HEK293 (cell line): ENCODE measurements at regions not wholly inside any gene's neighbourhood (a gene's known extent, or its start where the extent isn't known, plus 50 kb on each side); places are given as distances from the start of the nearest gene placed in this dataset.

ENCODE experiments used
- CTCF ChIA-PET: fragments of 350-600 bp; formaldehyde crosslinking; extraction: SDS; loops from one replicate; lab custom pipeline; 2021; ENCODE audit warnings: antibody characterized with exemption; lab: Yijun Ruan, JAX
- POLR2A ChIA-PET: fragments of 300-600 bp; formaldehyde crosslinking; extraction: SDS; loops from one replicate; lab custom pipeline; 2020; ENCODE audit warnings: antibody characterized with exemption, inconsistent platforms; lab: Yijun Ruan, JAX
- H3K27ac ChIP-seq: fragments of 200-500 bp; sonication (Bioruptor generic); 2 replicates; pipeline ENCODE4 v1.5.1; 2014; ENCODE audit warnings: low read depth, low read length, control low read depth, inconsistent platforms; ENCODE audit errors: extremely low read depth
- H3K36me3 ChIP-seq, 2 experiments: fragments of 200-500 bp in 1 of 2; sonication (Bioruptor generic) in 1 of 2; 1 replicate in 1 of 2; 2 replicates in 1 of 2; pipeline ENCODE4 v1.5.1; 2014 to 2017; ENCODE audit warnings: inconsistent platforms in 2 of 2, low read length in 2 of 2; ENCODE audit not compliant: control insufficient read depth in 2 of 2, insufficient read depth in 1 of 2
- H3K4me1 ChIP-seq: fragments of 200-500 bp; sonication (Bioruptor generic); 2 replicates; pipeline ENCODE4 v1.5.1; 2014; ENCODE audit warnings: mild to moderate bottlenecking, low read length, inconsistent platforms; ENCODE audit not compliant: control insufficient read depth, insufficient read depth
- H3K4me3 ChIP-seq: 2 replicates; pipeline ENCODE4 v1.5.1; 2011; ENCODE audit warnings: low read depth, mild to moderate bottlenecking, control low read depth, low read length, moderate library complexity
- H3K9me3 ChIP-seq: fragments of 200-500 bp; sonication (Bioruptor generic); 2 replicates; pipeline ENCODE4 v1.5.1; 2014; ENCODE audit warnings: low read depth, low read length, inconsistent platforms; ENCODE audit not compliant: control insufficient read depth, insufficient read depth
- KLF10 ChIP-seq: fragments of 450-650 bp; IDR thresholded peaks from 2 replicates; pipeline ENCODE4 v1.5.1; 2018; ENCODE audit warnings: missing biosample characterization, mild to moderate bottlenecking, missing genetic modification characterization
- KLF16 ChIP-seq: fragments of 450-650 bp; formaldehyde crosslinking; IDR thresholded peaks from 2 replicates; pipeline ENCODE4 v1.5.1; 2017; ENCODE audit warnings: missing biosample characterization, missing genetic modification characterization
- PRDM10 ChIP-seq: fragments of 450-650 bp; formaldehyde crosslinking; IDR thresholded peaks from 2 replicates; pipeline ENCODE4 v1.5.1; 2016; ENCODE audit warnings: missing biosample characterization, missing genetic modification characterization
- SETDB1 ChIP-seq: IDR thresholded peaks from one replicate; pipeline ENCODE4 v1.6.1; 2017; ENCODE audit warnings: mild to moderate bottlenecking, low read length, moderate library complexity, mixed read lengths; ENCODE audit not compliant: insufficient read length
- TCF7L2 ChIP-seq: IDR thresholded peaks from 2 replicates; pipeline ENCODE4 v1.6.1; 2011; ENCODE audit warnings: low read depth, mild to moderate bottlenecking, inconsistent platforms, low read length, moderate library complexity, borderline replicate concordance
- YY1 ChIP-seq: fragments of 450-650 bp; formaldehyde crosslinking; IDR thresholded peaks from 2 replicates; pipeline ENCODE4 v1.5.1; 2018; ENCODE audit warnings: missing biosample characterization, missing genetic modification characterization
- ZBTB44 ChIP-seq: fragments of 450-650 bp; IDR thresholded peaks from 2 replicates; pipeline ENCODE4 v1.5.1; 2018; ENCODE audit warnings: missing biosample characterization, mild to moderate bottlenecking, missing genetic modification characterization
- ZNF146 ChIP-seq: fragments of 450-650 bp; formaldehyde crosslinking; IDR thresholded peaks from 2 replicates; pipeline ENCODE4 v1.5.1; 2016; ENCODE audit warnings: missing biosample characterization, missing genetic modification characterization
- ZNF175 ChIP-seq: fragments of 450-650 bp; formaldehyde crosslinking; IDR thresholded peaks from 2 replicates; pipeline ENCODE4 v1.5.1; 2016; ENCODE audit warnings: missing biosample characterization, missing genetic modification characterization
- ZNF184 ChIP-seq: fragments of 450-650 bp; IDR thresholded peaks from 2 replicates; pipeline ENCODE4 v1.5.1; 2018; ENCODE audit warnings: missing biosample characterization, mild to moderate bottlenecking, missing genetic modification characterization
- ZNF335 ChIP-seq: fragments of 450-650 bp; formaldehyde crosslinking; conservative IDR thresholded peaks from 2 replicates; pipeline ENCODE4 v1.5.1; 2016; ENCODE audit warnings: missing biosample characterization, missing genetic modification characterization
- ZNF341 ChIP-seq: fragments of 450-650 bp; formaldehyde crosslinking; IDR thresholded peaks from 2 replicates; pipeline ENCODE4; 2016; ENCODE audit warnings: low read depth, missing biosample characterization, missing genetic modification characterization
- ZNF423 ChIP-seq: fragments of 450-650 bp; formaldehyde crosslinking; IDR thresholded peaks from 2 replicates; pipeline ENCODE4 v1.5.1; 2016; ENCODE audit warnings: missing biosample characterization, missing genetic modification characterization
- ZNF561 ChIP-seq: fragments of 450-650 bp; IDR thresholded peaks from 2 replicates; pipeline ENCODE4 v1.5.1; 2018; ENCODE audit warnings: missing biosample characterization, missing genetic modification characterization, borderline replicate concordance
- ZNF580 ChIP-seq: fragments of 450-650 bp; formaldehyde crosslinking; IDR thresholded peaks from 2 replicates; pipeline ENCODE4 v1.5.1; 2016; ENCODE audit warnings: missing biosample characterization, missing genetic modification characterization
- ZNF704 ChIP-seq: fragments of 450-650 bp; formaldehyde crosslinking; IDR thresholded peaks from 2 replicates; pipeline ENCODE4 v1.5.1; 2016; ENCODE audit warnings: missing biosample characterization, missing genetic modification characterization
- ZNF747 ChIP-seq: fragments of 450-650 bp; formaldehyde crosslinking; IDR thresholded peaks from 2 replicates; pipeline ENCODE4 v1.5.1; 2016; ENCODE audit warnings: missing biosample characterization, missing genetic modification characterization
- ZNF776 ChIP-seq: fragments of 450-650 bp; formaldehyde crosslinking; IDR thresholded peaks from 2 replicates; pipeline ENCODE4 v1.5.0; 2017; ENCODE audit warnings: missing biosample characterization, missing genetic modification characterization, borderline replicate concordance
- TF ChIP-seq, protein P1 (sequence below): fragments of 450-650 bp; formaldehyde crosslinking; IDR thresholded peaks from 2 replicates; pipeline ENCODE4 v1.5.0; 2017; ENCODE audit warnings: missing biosample characterization, missing genetic modification characterization, borderline replicate concordance

DNA sequence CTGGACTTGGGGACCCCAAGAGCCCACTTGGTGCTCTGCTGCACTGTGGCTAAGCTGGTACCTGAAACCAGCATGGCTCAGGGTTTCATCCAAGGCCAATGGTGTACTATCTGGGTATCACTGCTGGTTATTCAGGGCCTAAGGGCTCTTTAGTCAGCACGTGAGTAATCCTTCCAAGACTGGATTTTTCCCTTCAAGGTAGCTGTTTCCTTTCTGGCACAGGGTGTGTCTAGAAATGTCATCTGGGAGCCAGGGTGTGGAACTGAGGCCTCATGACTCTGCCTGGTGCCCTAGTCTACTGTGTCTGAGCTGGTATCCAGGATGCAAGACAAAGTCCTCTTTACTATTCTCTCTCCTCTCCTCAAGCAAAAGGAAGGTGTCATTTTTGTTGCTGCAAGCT lies 99.0 kb upstream of the QRFPR start (continued):
- TF ChIP-seq ZNF776 (tag by site-specific recombination) (no peak), ZNF580 (tag by site-specific recombination) (no peak)
- TF ChIP-seq, all 188 proteins: peak for 0

DNA sequence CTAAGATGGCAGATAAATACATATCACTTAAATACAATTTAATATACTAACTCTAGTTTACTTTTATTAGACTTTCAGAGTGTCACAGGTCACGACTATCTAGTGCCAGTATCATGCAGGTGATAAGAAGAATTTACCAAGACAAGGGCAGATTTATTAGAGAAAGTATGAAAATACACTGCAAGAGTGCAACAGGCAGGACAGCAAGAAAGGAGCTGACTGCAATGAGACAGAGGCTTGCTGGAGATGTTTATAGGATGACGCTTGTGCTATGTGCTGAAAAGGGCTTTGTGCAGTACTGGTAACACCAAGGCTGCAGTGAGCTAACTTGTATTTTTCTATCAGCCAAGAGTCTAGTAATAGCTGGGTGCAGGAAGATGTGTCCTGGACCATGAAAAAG lies 96.7 kb upstream of the QRFPR start:
- Histone ChIP-seq H3K9me3 (no peaks in the 10 kb centered on the region), H3K4me3 (no peak overlapping the region), H3K27ac (no peak overlapping the region), H3K4me1 (no peaks in the 10 kb centered on the region), H3K36me3 (no peaks in the 10 kb centered on the region)
- ChIA-PET CTCF (interaction anchor here (0.8 kb wide), 1 partner anchor 178 kb away, joined by 3 read pairs; no protein-coding TSS in a partner anchor), POLR2A (no interaction called here)
- peak; percentile 90 for TF ChIP-seq SETDB1
- TF ChIP-seq ZNF146 = no peak

GRCh38 chr4:121477079-121477478 lies 96.3 kb upstream of the QRFPR start:
- no peak overlapping the region for H3K4me3 ChIP-seq
- H3K9me3 ChIP-seq = no peaks in the 10 kb centered on the region
- no peaks in the 10 kb centered on the region for H3K4me1 ChIP-seq
- no peaks in the 10 kb centered on the region for H3K36me3 ChIP-seq
- ChIA-PET POLR2A (no interaction called here), CTCF (interaction anchor here (0.7 kb wide), 2 partner anchors 12 to 15 kb away, joined by 3 read pairs; no protein-coding TSS in a partner anchor)
- TF ChIP-seq KLF16 (tag by site-specific recombination) (no peak), KLF10 (tag by site-specific recombination) (no peak), ZNF747 (tag by site-specific recombination) (no peak), PRDM10 (tag by site-specific recombination) (no peak)
- TF ChIP-seq, protein P1, sequence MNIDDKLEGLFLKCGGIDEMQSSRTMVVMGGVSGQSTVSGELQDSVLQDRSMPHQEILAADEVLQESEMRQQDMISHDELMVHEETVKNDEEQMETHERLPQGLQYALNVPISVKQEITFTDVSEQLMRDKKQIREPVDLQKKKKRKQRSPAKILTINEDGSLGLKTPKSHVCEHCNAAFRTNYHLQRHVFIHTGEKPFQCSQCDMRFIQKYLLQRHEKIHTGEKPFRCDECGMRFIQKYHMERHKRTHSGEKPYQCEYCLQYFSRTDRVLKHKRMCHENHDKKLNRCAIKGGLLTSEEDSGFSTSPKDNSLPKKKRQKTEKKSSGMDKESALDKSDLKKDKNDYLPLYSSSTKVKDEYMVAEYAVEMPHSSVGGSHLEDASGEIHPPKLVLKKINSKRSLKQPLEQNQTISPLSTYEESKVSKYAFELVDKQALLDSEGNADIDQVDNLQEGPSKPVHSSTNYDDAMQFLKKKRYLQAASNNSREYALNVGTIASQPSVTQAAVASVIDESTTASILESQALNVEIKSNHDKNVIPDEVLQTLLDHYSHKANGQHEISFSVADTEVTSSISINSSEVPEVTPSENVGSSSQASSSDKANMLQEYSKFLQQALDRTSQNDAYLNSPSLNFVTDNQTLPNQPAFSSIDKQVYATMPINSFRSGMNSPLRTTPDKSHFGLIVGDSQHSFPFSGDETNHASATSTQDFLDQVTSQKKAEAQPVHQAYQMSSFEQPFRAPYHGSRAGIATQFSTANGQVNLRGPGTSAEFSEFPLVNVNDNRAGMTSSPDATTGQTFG (tag by site-specific recombination) = no peak
- no peak overlapping the region for H3K27ac ChIP-seq

- ChIA-PET POLR2A (no interaction called here), CTCF (interaction anchor here (2.0 kb wide), 1 partner anchor 11 kb away, joined by 5 read pairs; no protein-coding TSS in a partner anchor)
- TF ChIP-seq ZNF704 (tag by site-specific recombination) = no peak
- no peak for TF ChIP-seq ZNF423 (tag by site-specific recombination)
- TF ChIP-seq ZBTB44 (tag by site-specific recombination) = no peak
- no peak for TF ChIP-seq ZNF561 (tag by site-specific recombination)
- TF ChIP-seq ZNF335 = no peak
- no peak for TF ChIP-seq ZNF184 (tag by site-specific recombination)
- TF ChIP-seq ZNF175 (tag by site-specific recombination) = no peak
- no peak for TF ChIP-seq ZNF341 (tag by site-specific recombination)
- TF ChIP-seq YY1 (tag by site-specific recombination) = no peak
- no peak for TF ChIP-seq TCF7L2
- Histone ChIP-seq H3K9me3 (no peaks in the 10 kb centered on the region), H3K36me3 (no peaks in the 10 kb centered on the region), H3K4me3 (no peak overlapping the region), H3K27ac (no peak overlapping the region), H3K4me1 (no peaks in the 10 kb centered on the region)
Measured at GRCh38 chr4:121472937-121473721, 92.3 kb upstream of the QRFPR start.
